ENCODE measurements at regions not wholly inside any gene's neighbourhood (a gene's known extent, or its start where the extent isn't known, plus 50 kb on each side); places are given as distances from the start of the nearest gene placed in this dataset.

DNA sequence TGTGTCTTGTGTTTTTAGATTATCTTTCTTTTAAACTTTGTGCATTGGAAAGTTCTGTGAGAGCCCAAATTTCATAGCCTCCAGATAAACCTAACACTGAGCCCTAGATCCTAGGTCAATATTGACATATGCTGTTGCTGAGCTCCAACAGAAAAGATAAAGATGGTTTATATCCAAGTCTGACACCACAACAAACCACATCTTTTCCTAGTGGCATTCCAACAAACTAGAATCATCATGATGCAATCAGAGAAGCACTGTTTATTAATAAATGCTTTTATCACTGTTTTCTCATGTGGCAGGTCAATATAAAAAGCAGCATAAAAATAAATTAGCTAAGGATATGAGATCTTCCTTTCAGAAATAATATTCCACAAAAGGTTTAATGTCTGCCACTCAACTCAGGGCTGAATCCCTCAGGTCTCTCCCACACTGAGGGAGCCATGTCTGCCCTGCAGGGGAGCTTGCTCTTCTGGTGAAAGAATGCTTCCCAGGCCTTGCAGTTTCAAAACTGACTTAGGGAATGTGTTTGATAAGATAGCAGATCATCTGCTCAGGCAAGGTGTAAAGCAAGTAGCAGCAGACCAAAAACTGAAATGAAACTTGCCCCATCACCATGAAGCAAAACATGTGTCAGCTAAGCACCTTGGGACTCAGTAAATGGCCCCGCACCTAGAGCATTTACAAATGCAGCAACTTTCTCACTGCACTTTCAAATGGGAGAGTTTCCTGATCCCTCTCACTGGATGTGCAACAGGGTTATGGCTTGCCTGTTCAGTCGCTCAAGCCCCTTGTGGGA lies 493.0 kb downstream of the AGTPBP1 start:
- TF ChIP-seq, protein P1, sequence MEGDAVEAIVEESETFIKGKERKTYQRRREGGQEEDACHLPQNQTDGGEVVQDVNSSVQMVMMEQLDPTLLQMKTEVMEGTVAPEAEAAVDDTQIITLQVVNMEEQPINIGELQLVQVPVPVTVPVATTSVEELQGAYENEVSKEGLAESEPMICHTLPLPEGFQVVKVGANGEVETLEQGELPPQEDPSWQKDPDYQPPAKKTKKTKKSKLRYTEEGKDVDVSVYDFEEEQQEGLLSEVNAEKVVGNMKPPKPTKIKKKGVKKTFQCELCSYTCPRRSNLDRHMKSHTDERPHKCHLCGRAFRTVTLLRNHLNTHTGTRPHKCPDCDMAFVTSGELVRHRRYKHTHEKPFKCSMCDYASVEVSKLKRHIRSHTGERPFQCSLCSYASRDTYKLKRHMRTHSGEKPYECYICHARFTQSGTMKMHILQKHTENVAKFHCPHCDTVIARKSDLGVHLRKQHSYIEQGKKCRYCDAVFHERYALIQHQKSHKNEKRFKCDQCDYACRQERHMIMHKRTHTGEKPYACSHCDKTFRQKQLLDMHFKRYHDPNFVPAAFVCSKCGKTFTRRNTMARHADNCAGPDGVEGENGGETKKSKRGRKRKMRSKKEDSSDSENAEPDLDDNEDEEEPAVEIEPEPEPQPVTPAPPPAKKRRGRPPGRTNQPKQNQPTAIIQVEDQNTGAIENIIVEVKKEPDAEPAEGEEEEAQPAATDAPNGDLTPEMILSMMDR (optimal IDR thresholded peaks at IDR 0.05 in 1 of 3, IDR thresholded peaks at IDR 0.05 in 1 of 3, conservative IDR thresholded peaks at IDR 0.05 in 1 of 3; ENCODE audit: extremely low read depth in 1 of 3, insufficient read depth in 2 of 3, low read length in 3 of 3): no peak
- TF ChIP-seq EZH2 (IDR thresholded peaks at IDR 0.05; ENCODE audit: low read length): no peak
